ENCODE measurements at regions not wholly inside any gene's neighbourhood (a gene's known extent, or its start where the extent isn't known, plus 50 kb on each side); places are given as distances from the start of the nearest gene placed in this dataset.

DNA sequence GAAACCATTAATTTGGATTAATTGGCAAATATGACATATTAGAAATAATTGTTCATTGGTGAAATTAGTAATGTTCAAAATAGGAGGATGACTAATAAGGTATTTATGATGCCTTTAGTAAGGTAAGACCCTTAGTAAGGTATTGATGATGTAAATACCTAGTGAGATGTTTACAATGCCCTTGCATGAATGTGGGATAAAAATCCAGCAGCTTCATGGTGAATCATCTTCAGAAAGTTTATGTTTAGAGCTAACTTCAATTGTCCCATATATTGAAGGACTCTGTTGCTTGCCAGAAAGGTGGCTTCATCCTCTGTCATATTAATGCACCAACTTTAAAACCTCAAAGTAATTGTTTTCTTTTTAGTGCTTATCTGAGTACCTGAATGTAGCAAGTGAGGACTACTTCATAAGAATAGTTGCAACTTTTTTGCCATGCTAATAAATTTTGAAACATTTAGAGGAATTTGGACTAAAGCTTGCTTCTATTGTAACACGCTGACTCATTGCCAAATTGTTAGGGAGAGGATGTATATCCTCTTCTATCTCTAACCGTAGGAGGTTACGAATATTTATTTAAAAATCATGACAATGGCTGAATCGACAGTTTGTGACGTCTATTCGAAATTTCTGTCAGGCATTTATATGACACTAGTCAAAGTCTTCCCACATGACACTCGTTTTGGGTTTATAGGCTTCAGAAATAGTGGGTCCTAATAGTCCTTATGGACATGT, 174.1 kb upstream of the HS3ST1 start:
- ATAC-seq (no peak), DNase-seq (ENCODE audit: low read depth, low spot score) (no peak)
- H3K4me2 ChIP-seq (ENCODE audit: low read length): peak overlapping the region; percentile 15; the same call in 1 of the 2 replicates
- no peaks in the 10 kb centered on the region for H3K9me3 ChIP-seq (ENCODE audit: control insufficient read depth in 1 of 2, insufficient read depth in 1 of 2, low read depth in 1 of 2, low read length in 2 of 2)
- ChIA-PET CTCF (no interaction called here), POLR2A (no interaction called here), RAD21 (ENCODE audit: low non-redundant PET in 1 of 2, low total read pairs in 2 of 2, uncharacterized antibody in 2 of 2, unreplicated experiment in 2 of 2) (no interaction called here)
- H3K36me3 ChIP-seq (ENCODE audit: control insufficient read depth in 1 of 2, insufficient read depth in 2 of 2, low read length in 2 of 2): no peaks in the 10 kb centered on the region
- H3K9me2 ChIP-seq (ENCODE audit: insufficient read depth): no peaks in the 10 kb centered on the region; the same call in 1 of the 2 replicates
- intact Hi-C loops (cut with micrococcal nuclease): no loop called here
- no peaks in the 10 kb centered on the region for H4K20me1 ChIP-seq (ENCODE audit: insufficient read depth)
- H3K79me2 ChIP-seq (ENCODE audit: insufficient read depth, low read length): no peaks in the 10 kb centered on the region
- peak overlapping the region; percentile 59 for H2AFZ ChIP-seq (ENCODE audit: low read depth, low read length, poor library complexity, severe bottlenecking)
- H3K9ac ChIP-seq (ENCODE audit: low read length): no peak overlapping the region
- peak overlapping the region; percentile 48; the same call in 1 of the 2 replicates for H3K27ac ChIP-seq (ENCODE audit: low read depth, low read length)
- peaks cover 55 to 91% of the 10 kb centered on the region in 2 experiments for H3K4me1 ChIP-seq (ENCODE audit: control insufficient read depth in 1 of 2, insufficient read depth in 2 of 2, low read length in 2 of 2)
- no peak for TF ChIP-seq CEBPB (IDR thresholded peaks at IDR 0.05; ENCODE audit: low read depth)
- H3K27me3 ChIP-seq (ENCODE audit: insufficient read depth, low read length): no peaks in the 10 kb centered on the region
- BruUV-seq (replicated peaks): no TSS peak
- H3K4me3 ChIP-seq (replicated peaks in 1 of 2; ENCODE audit: low read depth in 1 of 2, low read length in 2 of 2): no peak overlapping the region

- Histone ChIP-seq H3K4me1 (ENCODE audit: control insufficient read depth in 1 of 2, insufficient read depth in 2 of 2, low read length in 2 of 2) (peaks cover 31 to 67% of the 10 kb centered on the region in 2 experiments), H3K79me2 (ENCODE audit: insufficient read depth, low read length) (no peaks in the 10 kb centered on the region), H3K9me2 (ENCODE audit: insufficient read depth) (no peaks in the 10 kb centered on the region), H3K27ac (ENCODE audit: low read depth, low read length) (no peak overlapping the region), H3K4me3 (replicated peaks in 1 of 2; ENCODE audit: low read depth in 1 of 2, low read length in 2 of 2) (no peak overlapping the region), H3K36me3 (ENCODE audit: control insufficient read depth in 1 of 2, insufficient read depth in 2 of 2, low read length in 2 of 2) (no peaks in the 10 kb centered on the region), H3K9ac (ENCODE audit: low read length) (no peak overlapping the region), H4K20me1 (ENCODE audit: insufficient read depth) (no peaks in the 10 kb centered on the region), H2AFZ (ENCODE audit: low read depth, low read length, poor library complexity, severe bottlenecking) (no peak overlapping the region), H3K9me3 (ENCODE audit: control insufficient read depth in 1 of 2, insufficient read depth in 1 of 2, low read depth in 1 of 2, low read length in 2 of 2) (no peaks in the 10 kb centered on the region), H3K27me3 (ENCODE audit: insufficient read depth, low read length) (no peaks in the 10 kb centered on the region), H3K4me2 (ENCODE audit: low read length) (0 out of 2 replicates have a peak overlapping the region, but pooled peaks have one; percentile 1)
- CTCF ChIA-PET: no interaction called here
- DNase-seq (ENCODE audit: low read depth, low spot score) (no peak), ATAC-seq (no peak)
- RAD21 ChIA-PET (ENCODE audit: low non-redundant PET in 1 of 2, low total read pairs in 2 of 2, uncharacterized antibody in 2 of 2, unreplicated experiment in 2 of 2): no interaction called here
- intact Hi-C loops (cut with micrococcal nuclease): no loop called here
- no TSS peak for BruUV-seq (replicated peaks)
- POLR2A ChIA-PET: interaction anchor here (1.2 kb wide), 1 partner anchor 33 kb away, joined by 3 read pairs; no protein-coding TSS in a partner anchor
- no peak for TF ChIP-seq EZH2phosphoT487 (IDR thresholded peaks at IDR 0.05; ENCODE audit: borderline replicate concordance)
- no peak for TF ChIP-seq ELF1 (IDR thresholded peaks at IDR 0.05; ENCODE audit: borderline replicate concordance, low read depth)
- TF ChIP-seq EGR1 (IDR thresholded peaks at IDR 0.05; ENCODE audit: low read depth): no peak
- TF ChIP-seq SRF (IDR thresholded peaks at IDR 0.05; ENCODE audit: low read depth): no peak
- TF ChIP-seq EZH2 (IDR thresholded peaks at IDR 0.05): no peak
- no peak for TF ChIP-seq POLR2AphosphoS5 (IDR thresholded peaks at IDR 0.05; ENCODE audit: low read depth, low read length)
- TF ChIP-seq POLR2A (IDR thresholded peaks at IDR 0.05; ENCODE audit: borderline replicate concordance, extremely low read depth, insufficient read depth, insufficient read length): no peak
- TF ChIP-seq SP1 (IDR thresholded peaks at IDR 0.05; ENCODE audit: low read depth): no peak
- TF ChIP-seq RAD21 (IDR thresholded peaks at IDR 0.05; ENCODE audit: low read depth): no peak
- no peak for TF ChIP-seq REST (IDR thresholded peaks at IDR 0.05; ENCODE audit: low read depth)
- no peak for TF ChIP-seq CTCF (IDR thresholded peaks at IDR 0.05 in 2 of 3, conservative IDR thresholded peaks at IDR 0.05 in 1 of 3; ENCODE audit: borderline replicate concordance in 1 of 3, insufficient read depth in 1 of 3, low read depth in 2 of 3, low read length in 2 of 3)
- no peak for TF ChIP-seq CEBPB (IDR thresholded peaks at IDR 0.05; ENCODE audit: low read depth)
- no peak for TF ChIP-seq CBX3 (IDR thresholded peaks at IDR 0.05; ENCODE audit: low read depth)
- no peak for TF ChIP-seq TCF7L2 (IDR thresholded peaks at IDR 0.05; ENCODE audit: borderline replicate concordance, extremely low read depth, insufficient read depth, insufficient read length)
- TF ChIP-seq, protein P1, sequence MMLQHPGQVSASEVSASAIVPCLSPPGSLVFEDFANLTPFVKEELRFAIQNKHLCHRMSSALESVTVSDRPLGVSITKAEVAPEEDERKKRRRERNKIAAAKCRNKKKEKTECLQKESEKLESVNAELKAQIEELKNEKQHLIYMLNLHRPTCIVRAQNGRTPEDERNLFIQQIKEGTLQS (IDR thresholded peaks at IDR 0.05): no peak
Measured at GRCh38 chr4:11599064-11599463, 170.4 kb upstream of the HS3ST1 start.
